ENCODE measurements at regions not wholly inside any gene's neighbourhood (a gene's known extent, or its start where the extent isn't known, plus 50 kb on each side); places are given as distances from the start of the nearest gene placed in this dataset.

DNA sequence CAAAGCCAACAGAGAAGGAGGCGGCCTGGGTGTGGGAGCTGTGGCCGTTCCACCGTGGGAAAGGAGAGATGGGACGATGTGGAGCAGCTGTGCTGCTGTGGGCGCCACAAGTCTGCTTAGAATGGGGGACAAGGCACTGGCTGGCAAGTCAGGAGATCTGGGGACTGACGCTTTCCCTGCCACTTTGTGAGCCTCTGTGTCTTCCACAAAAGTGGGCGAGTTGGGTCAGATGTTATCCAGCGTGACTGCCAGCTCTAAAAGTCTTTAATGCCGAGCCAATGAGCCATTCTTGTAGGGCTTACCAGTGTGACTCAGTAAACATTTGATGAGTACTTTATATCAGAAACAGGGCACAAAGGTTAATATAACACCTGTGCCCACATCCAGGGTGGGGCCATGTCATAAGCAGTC lies 113.6 kb upstream of the MGAT5 start:
- TF ChIP-seq, protein P1, sequence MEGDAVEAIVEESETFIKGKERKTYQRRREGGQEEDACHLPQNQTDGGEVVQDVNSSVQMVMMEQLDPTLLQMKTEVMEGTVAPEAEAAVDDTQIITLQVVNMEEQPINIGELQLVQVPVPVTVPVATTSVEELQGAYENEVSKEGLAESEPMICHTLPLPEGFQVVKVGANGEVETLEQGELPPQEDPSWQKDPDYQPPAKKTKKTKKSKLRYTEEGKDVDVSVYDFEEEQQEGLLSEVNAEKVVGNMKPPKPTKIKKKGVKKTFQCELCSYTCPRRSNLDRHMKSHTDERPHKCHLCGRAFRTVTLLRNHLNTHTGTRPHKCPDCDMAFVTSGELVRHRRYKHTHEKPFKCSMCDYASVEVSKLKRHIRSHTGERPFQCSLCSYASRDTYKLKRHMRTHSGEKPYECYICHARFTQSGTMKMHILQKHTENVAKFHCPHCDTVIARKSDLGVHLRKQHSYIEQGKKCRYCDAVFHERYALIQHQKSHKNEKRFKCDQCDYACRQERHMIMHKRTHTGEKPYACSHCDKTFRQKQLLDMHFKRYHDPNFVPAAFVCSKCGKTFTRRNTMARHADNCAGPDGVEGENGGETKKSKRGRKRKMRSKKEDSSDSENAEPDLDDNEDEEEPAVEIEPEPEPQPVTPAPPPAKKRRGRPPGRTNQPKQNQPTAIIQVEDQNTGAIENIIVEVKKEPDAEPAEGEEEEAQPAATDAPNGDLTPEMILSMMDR (IDR thresholded peaks at IDR 0.05): no peak
- TF ChIP-seq POLR2A (IDR thresholded peaks at IDR 0.05): no peak
- no peak for TF ChIP-seq POLR2AphosphoS5 (IDR thresholded peaks at IDR 0.05)
- no peak for TF ChIP-seq EP300 (IDR thresholded peaks at IDR 0.05)
